Astrocyte of the cerebellum (primary cell): ENCODE measurements at regions not wholly inside any gene's neighbourhood (a gene's known extent, or its start where the extent isn't known, plus 50 kb on each side); places are given as distances from the start of the nearest gene placed in this dataset.

Source experiments
- DNase-seq: peaks from one replicate; pipeline ENCODE4 v3.0.0-alpha.2; 2011; ENCODE audit warnings: low read depth
- H3K4me3 ChIP-seq: 2 replicates; pipeline ENCODE4 v1.5.1; 2011; ENCODE audit warnings: mild to moderate bottlenecking, low read depth, low read length, moderate library complexity
- in situ Hi-C: cut with HindIII; loops from 2 replicates; pipeline ENCODE4 v1.10.0; 2017; ENCODE audit warnings: low sequenced_read_pairs
- TF ChIP-seq, protein P1 (sequence below): IDR thresholded peaks from 2 replicates; pipeline ENCODE4 v1.5.1; 2012; ENCODE audit warnings: low read length, low read depth, moderate library complexity, mild to moderate bottlenecking; ENCODE audit errors: missing control alignments

DNA sequence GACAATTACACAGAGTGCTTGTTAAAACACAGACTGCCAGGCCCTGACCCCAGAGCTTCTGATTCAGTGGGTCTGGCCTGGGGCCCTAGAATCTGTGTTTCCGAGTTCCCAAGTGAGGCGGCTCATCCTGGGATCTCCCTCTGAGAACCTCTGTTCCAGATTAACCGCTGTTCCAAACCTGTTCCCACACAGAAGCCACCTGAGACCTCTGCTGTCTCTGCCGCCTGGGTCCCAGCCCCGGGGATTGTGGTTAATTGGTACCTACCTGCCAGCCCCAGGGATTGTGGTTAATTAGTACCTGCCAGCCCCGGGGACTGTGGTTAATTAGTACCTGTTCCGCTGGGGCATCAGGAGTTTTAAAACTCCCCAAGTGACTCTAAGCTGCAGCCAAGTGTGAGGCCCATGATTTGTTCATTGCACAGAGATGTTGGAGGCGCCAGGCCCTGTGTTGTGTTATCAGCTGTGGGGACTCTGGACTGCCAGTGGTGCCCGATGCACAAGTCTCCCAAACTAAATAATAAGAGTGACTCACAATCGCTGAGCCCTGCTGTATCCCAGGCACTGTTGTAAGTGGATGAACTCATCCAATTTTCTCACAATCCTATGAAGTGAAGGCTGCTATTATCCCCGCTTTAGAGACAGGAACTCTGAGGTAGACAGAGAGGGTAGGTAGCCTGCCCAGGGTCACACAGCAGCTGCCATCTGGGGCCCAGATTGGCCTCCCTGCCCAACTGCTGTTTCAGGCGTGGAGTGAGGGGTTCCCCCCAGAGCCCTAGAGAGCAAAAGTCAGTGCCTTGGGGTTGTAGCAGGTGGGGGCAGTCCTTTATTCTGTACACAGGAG lies 219.7 kb downstream of the IRF8 start:
- no peak overlapping the region for H3K4me3 ChIP-seq
- in situ Hi-C loops = no loop called here
- TF ChIP-seq, protein P1, sequence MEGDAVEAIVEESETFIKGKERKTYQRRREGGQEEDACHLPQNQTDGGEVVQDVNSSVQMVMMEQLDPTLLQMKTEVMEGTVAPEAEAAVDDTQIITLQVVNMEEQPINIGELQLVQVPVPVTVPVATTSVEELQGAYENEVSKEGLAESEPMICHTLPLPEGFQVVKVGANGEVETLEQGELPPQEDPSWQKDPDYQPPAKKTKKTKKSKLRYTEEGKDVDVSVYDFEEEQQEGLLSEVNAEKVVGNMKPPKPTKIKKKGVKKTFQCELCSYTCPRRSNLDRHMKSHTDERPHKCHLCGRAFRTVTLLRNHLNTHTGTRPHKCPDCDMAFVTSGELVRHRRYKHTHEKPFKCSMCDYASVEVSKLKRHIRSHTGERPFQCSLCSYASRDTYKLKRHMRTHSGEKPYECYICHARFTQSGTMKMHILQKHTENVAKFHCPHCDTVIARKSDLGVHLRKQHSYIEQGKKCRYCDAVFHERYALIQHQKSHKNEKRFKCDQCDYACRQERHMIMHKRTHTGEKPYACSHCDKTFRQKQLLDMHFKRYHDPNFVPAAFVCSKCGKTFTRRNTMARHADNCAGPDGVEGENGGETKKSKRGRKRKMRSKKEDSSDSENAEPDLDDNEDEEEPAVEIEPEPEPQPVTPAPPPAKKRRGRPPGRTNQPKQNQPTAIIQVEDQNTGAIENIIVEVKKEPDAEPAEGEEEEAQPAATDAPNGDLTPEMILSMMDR = no peak
- no peak for DNase-seq

DNA sequence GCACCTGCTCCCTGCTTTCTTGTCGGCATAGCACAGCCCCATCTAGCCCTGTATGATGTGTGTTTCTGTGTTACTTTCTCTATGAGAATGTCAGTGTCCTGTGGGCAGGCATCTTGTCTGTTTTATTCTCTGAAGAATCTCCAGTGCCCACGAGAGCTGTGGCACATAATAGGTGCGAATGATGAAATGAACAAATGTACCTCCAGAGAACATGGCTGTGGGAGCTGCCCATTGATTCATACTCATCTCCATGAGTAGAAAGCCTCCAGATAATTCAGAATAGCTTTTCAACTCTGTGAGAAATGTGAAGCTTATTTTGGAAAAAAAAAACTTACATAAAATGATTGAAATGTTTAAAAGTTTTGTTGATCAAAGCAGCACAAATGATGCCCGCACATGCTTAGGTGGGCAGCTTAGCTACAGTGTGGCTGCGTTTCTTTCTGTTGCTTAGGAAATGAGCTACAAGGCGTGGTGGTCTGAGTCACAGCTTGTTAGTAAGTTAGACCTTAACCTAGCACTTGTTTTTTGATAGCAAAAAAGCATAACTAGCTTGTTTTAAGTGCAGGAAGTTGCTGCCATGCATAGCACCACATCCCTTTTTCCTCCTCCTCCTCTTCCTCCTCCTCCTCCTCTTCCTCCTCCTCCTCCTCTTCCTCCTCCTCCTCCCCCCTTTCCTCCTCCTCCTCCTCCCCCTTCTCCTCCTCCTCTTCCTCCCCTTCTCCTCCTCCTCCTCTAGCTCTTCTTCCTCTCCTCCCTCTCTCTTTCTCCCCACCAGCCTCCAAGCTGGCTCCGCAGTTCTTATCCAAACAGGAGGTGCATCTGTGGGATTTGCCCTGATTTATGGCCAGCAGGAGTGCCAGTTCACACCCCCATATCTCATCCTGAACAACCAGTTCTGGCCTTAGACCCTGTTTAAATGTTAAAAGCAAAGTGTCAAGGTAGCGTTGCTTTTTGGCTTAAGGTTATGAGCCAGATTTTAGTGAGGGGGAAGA lies 221.5 kb downstream of the IRF8 start:
- no peak overlapping the region for H3K4me3 ChIP-seq
- in situ Hi-C loops = no loop called here
- TF ChIP-seq, protein P1 = no peak
- no peak for DNase-seq

DNA sequence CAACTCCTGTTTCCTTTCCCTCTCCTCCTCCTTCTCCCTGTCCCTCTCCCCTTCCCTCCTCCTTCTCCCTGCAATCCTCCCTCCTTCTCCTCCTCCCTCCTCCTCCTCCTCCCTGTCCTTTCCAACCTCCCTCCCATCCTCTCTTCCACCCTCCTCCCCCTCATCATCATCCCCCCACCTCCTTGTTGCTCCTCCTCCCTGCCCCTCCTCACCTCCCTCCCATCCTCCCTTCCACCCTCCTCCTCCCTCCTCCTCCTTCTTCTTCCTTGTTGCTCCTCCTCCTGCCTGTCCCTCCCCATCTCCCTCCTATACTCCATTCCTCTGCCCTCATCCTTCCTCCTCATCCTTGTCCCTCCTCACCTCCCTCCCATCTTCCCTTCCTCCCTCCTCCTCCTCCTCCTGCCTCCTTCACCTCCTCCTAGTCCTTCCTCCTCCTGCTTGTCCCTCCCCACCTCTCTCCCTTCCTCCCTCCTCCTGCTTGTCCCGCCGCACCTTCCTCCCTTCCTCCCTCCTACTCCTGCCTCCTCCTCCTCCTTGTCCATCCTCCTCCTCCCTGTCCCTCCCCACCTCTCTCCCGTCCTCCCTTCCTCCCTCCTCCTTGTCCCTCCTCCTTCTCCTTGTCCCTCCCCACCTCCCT lies 222.5 kb downstream of the IRF8 start:
- no peak for DNase-seq
- in situ Hi-C loops = no loop called here
- H3K4me3 ChIP-seq = no peak overlapping the region
- TF ChIP-seq, protein P1 = no peak

DNA sequence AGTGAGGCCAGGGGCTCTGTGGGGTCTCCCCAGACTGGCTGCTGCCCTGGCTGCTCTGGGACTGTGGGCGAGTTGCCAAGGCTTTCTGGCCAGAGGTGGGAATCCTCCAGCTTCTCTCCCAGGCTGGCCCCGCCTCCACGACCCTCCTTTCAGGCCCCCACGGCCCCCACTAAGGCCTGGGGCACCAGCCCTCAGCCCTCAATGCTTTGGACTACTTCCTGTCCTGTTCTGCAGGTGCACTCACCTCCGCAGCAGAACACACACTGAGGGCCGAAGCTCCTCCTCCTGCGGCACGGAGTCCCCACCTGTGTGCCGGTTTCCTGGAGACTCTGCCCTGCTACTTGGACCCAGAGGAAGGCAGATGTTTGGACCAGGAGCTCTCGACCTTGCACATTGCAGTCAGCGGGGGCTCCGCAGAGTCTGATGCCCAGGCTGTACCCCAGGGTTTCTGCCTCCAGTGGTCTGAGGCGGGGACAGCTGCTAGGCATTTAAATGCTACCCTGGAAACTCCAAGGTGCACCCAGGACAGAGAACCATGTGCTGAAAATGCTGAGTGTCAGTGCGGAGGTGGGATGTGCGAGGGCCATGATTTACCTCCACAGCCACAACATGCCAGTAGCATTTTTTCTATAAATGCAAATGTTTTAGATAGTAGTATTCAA lies 223.8 kb downstream of the IRF8 start:
- no peak for DNase-seq
- in situ Hi-C loops = no loop called here
- H3K4me3 ChIP-seq = no peak overlapping the region
- TF ChIP-seq, protein P1 = no peak

DNA sequence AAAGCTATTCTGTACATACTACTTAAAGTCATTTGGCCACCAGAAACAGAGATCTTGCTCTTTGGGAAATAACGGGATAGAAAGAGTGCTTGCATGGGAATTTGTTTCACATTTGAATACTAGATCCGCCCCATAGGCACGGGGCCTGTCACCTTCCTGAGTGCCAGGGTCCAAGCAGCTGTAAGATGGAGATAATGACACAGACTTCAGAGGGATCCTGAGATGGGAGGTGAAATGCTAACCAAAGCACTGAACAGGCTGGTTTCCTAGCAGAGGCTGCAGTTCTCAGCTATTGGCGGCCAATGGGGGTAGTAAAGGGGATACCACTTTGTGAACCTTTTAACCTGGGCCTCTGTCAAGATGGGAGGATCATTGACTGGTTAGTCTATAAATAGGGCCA lies 225.4 kb downstream of the IRF8 start:
- in situ Hi-C loops = no loop called here
- DNase-seq = no peak
- TF ChIP-seq, protein P1 = no peak
- H3K4me3 ChIP-seq = no peak overlapping the region

GRCh38 chr16:86126891-86127290 lies 227.9 kb downstream of the IRF8 start:
- no peak for DNase-seq
- TF ChIP-seq, protein P1 = no peak
- in situ Hi-C loops = no loop called here
- H3K4me3 ChIP-seq = no peak overlapping the region
